ENCODE measurements at regions not wholly inside any gene's neighbourhood (a gene's known extent, or its start where the extent isn't known, plus 50 kb on each side); places are given as distances from the start of the nearest gene placed in this dataset.

DNA sequence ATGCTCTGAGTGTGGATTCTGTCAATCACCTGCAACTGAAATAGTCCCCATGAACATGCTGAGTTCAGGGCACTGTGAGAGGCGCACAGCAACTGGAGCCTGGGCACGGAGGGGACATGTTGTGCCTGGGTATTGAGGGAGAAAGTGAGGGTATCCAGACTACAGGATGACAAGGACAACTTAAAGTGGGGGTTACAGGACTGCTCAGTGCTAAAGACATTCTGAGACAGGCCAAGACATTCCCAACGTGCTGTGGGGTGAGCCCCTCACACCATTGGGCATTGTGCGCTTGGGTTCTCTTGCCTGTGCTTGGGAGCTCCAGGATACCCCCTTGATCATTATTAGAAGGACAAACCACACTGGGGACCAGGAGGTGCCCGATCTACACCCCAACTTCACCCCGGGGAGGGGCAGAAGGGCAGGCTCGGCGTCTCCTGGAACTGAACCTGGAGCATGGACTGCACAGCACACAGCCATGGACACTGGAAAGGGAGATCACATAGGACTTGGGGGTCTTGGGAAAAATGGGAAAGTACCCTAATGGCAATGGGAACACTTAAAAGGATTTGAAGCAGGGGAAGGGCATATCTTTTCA lies 72.5 kb upstream of the HDAC4 start:
- intact Hi-C loops (cut with micrococcal nuclease) = no loop called here
- H3K9me3 Mint-ChIP-seq = no peaks in the 10 kb centered on the region
- no peaks in the 10 kb centered on the region for H3K4me1 Mint-ChIP-seq (ENCODE audit: low read depth)
- no peak overlapping the region for H3K27ac Mint-ChIP-seq
- DNase-seq (ENCODE audit: low spot score) = no peak
- peaks cover 4% of the 10 kb centered on the region for H3K27me3 Mint-ChIP-seq (ENCODE audit: insufficient read depth)
- no peak overlapping the region for H3K4me3 Mint-ChIP-seq
- H3K36me3 Mint-ChIP-seq (ENCODE audit: low read depth) = no peaks in the 10 kb centered on the region

DNA sequence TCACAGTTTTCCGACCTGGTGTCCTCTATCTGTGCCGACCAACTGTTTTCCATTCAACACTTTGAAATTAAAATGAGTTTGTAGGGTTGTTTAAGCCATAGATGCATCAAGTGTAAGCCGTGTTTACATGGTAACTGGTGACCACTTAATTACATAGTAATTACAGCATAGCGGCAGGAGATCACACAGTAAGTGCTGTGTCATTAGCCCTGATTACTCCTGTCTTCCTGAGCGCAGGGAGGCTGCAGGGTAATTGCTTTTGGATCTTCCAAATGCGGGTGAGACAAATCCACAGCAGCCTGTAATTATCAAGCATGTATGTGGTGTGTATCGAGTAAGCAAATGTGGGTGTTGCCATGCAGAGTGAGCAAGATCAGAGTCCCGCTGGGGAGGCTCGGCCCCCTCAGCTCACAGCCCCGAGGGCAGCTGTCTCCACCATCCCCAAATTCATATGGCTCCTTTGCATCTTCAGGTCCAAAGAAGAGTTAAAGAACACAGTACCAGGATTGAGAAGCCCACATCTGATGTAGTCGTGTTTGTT lies 71.5 kb upstream of the HDAC4 start:
- Mint-ChIP-seq H3K4me1 (ENCODE audit: low read depth) (no peaks in the 10 kb centered on the region), H3K4me3 (no peak overlapping the region), H3K36me3 (ENCODE audit: low read depth) (no peaks in the 10 kb centered on the region), H3K9me3 (no peaks in the 10 kb centered on the region), H3K27me3 (ENCODE audit: insufficient read depth) (peaks cover 4% of the 10 kb centered on the region), H3K27ac (no peak overlapping the region)
- no peak for DNase-seq (ENCODE audit: low spot score)
- intact Hi-C loops (cut with micrococcal nuclease) = no loop called here

DNA sequence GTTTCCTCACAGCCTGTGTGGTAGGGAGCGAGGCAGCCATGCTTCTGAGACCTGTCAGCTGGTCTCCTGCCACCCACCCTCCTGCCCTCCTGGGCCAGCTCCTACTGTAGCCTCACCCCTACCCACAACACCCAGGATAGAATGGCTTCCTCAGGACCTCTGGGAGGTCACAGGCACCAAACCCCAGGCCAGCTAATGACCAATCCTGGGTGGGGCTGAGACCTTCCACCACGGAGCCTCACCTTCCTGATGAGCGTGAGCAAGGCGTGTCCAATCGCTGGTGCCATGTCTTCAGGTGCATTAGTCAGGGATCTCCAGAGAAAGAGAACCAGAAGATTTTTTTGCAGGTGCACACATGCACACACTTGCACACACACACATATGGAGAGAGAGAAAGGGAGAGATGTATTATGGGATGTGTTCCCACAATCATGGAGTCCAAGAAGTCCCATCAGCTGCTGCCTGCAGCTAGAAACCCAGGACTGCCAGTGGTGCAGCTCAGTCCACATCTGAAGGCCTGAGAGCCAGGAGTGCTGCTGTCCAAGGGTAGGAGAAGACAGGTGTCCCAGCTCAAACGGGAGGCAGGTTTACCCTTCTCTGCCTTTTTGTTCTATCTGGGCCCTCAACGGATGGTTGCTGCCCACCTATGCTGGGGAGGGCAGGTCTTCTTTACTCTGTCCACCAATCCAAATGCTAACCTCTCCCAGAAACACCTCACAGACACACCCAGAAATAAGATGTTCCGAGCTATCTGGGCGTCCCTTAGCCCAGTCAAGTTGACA lies 70.4 kb upstream of the HDAC4 start:
- Mint-ChIP-seq H3K4me3 (no peak overlapping the region), H3K36me3 (ENCODE audit: low read depth) (no peaks in the 10 kb centered on the region), H3K27me3 (ENCODE audit: insufficient read depth) (peaks cover 4% of the 10 kb centered on the region), H3K9me3 (no peaks in the 10 kb centered on the region), H3K27ac (no peak overlapping the region), H3K4me1 (ENCODE audit: low read depth) (no peaks in the 10 kb centered on the region)
- intact Hi-C loops (cut with micrococcal nuclease) = no loop called here
- DNase-seq (ENCODE audit: low spot score) = no peak

DNA sequence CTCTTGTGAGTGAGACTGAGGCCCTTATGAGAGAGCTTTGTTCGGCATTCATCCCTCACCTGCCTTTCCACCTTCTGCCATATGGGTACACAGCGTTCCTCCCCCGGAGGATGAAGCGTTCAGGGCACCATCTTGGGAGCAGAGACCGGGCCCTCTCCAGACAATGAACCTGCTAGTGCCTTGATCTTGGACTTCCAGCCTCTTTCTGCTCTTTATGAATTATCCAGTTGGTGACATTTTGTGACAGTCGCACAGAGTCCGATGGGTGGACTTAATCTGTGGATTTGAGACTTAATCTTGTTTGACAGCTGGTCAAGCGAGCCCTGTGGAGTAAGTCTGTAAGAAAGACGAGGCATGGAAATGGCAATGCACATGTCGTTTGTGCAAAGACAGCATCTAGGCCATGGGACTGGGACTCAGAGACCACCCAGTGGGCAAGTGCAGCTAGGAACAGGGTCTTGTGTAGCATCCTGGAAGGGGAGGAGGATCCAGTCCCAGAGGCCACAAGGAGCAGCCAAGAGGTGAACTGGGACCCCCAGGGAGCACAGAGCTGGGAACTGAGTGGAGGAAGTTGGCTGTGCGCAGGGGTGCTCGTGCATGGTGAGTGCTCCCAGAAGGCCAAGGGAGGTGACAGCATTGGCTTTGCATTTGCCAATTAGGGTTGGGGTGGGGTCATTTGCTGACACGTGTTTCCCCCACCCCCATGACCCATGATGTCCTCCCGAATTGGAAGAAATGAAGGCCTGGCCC lies 69.5 kb upstream of the HDAC4 start:
- intact Hi-C loops (cut with micrococcal nuclease) = no loop called here
- Mint-ChIP-seq H3K27me3 (ENCODE audit: insufficient read depth) (peaks cover 2% of the 10 kb centered on the region), H3K27ac (no peak overlapping the region), H3K9me3 (no peaks in the 10 kb centered on the region), H3K4me1 (ENCODE audit: low read depth) (no peaks in the 10 kb centered on the region), H3K4me3 (no peak overlapping the region), H3K36me3 (ENCODE audit: low read depth) (no peaks in the 10 kb centered on the region)
- DNase-seq (ENCODE audit: low spot score) = no peak

DNA sequence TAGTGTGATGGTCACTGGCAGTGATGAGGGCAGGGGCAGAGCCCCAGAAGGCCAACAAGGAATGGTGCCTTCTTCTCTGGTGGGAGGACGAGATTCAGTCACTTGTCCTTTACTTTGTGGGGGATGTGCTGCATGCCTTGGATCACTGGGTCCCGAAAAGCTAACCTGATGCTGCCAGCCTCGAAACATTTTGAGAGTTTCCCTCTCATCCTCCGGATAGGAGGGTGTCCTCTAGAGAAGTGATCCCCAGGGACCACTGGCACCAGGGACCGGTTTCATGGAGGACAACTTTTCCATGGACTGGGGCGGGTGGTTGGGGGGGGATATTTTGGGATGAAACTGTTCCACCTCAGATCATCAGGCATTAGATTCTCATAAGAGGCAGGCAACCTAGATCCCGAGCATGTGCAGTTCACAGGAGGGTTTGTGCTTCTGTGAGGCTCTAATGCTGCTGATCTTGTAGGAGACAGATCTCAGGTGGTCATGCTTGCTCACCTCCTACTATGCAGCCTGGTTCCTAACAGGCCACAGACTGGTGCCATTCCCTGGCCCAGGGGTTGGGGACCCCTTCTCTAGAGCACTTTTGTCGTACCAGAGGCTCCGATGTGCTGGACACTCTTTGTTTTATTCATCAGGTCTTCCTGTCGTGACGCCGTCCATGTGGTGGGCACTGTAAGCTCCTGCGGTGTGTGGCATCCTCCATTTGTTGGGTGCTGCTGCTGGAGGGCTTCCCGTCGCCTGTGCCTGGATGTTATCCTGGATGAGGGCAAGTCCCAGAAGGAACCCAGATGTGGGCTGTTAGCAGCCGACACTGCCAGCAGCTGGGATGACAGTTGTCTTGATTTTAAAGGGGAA lies 68.5 kb upstream of the HDAC4 start:
- Mint-ChIP-seq H3K27ac (no peak overlapping the region), H3K36me3 (ENCODE audit: low read depth) (no peaks in the 10 kb centered on the region), H3K27me3 (ENCODE audit: insufficient read depth) (peaks cover 2% of the 10 kb centered on the region), H3K4me1 (ENCODE audit: low read depth) (no peaks in the 10 kb centered on the region), H3K4me3 (no peak overlapping the region), H3K9me3 (no peaks in the 10 kb centered on the region)
- no peak for DNase-seq (ENCODE audit: low spot score)
- intact Hi-C loops (cut with micrococcal nuclease) = no loop called here

DNA sequence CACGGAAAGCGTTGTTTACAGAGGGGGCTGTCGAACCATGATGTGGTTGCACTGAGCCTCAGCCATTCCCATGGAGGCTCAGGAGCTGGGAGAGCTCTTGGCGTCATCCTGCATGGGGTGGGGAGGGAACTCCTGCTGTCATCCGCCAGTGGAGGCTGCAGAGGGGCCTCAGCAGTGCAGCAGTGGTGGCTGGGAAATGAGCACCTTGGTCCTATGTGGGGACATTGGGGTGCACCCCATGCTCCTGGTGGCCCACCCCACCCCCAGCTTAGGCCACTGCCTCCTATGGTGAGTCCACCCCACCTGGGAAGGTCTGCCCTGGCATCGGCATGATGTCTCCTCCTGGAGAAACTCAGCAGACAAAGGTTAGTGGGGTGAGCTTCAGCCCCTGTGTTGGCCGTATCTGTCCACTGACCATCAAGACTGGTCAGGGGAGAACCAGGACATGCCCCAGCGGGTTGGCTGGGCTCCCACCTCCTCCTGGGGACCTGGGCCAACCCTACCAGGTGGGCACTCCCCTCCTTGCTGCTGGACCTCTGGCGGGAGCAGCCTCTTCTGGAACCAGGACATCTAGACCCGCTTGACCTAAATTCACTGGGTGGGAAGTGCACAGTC lies 67.8 kb upstream of the HDAC4 start:
- no peaks in the 10 kb centered on the region for H3K4me1 Mint-ChIP-seq (ENCODE audit: low read depth)
- H3K36me3 Mint-ChIP-seq (ENCODE audit: low read depth) = no peaks in the 10 kb centered on the region
- no peak for DNase-seq (ENCODE audit: low spot score)
- intact Hi-C loops (cut with micrococcal nuclease) = no loop called here
- no peaks in the 10 kb centered on the region for H3K9me3 Mint-ChIP-seq
- H3K4me3 Mint-ChIP-seq = no peak overlapping the region
- H3K27ac Mint-ChIP-seq = no peak overlapping the region
- peaks cover 2% of the 10 kb centered on the region for H3K27me3 Mint-ChIP-seq (ENCODE audit: insufficient read depth)

DNA sequence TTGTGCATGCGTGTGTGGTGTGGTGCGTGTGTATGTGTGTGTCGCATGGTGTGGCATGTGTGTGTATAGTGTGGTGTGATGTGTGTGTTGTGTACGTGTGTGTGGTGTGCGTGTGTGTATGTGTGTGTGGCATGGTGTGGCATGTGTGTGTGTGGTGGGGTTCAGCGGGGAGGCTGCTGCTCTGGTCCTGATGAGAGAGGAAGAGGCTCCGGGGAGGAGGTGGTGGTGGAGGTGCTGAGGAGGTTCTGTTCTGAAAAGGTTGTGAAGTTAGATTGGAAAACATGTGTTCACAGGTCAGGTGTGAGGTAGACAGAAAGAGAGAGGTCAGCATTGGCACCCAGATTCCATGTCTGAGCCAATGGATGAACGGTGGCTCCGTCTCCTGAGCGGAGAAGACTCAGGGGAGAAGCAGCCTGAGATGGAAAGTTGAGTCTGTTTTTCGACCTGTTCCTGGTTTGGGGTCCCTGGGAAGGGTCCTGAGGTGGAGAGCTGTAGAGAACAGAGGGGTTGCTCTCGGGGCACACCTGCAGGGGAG lies 67.2 kb upstream of the HDAC4 start:
- no peak for DNase-seq (ENCODE audit: low spot score)
- Mint-ChIP-seq H3K27ac (no peak overlapping the region), H3K4me3 (no peak overlapping the region), H3K9me3 (no peaks in the 10 kb centered on the region), H3K27me3 (ENCODE audit: insufficient read depth) (peaks cover under 1% of the 10 kb centered on the region), H3K4me1 (ENCODE audit: low read depth) (no peaks in the 10 kb centered on the region), H3K36me3 (ENCODE audit: low read depth) (no peaks in the 10 kb centered on the region)
- intact Hi-C loops (cut with micrococcal nuclease) = no loop called here

DNA sequence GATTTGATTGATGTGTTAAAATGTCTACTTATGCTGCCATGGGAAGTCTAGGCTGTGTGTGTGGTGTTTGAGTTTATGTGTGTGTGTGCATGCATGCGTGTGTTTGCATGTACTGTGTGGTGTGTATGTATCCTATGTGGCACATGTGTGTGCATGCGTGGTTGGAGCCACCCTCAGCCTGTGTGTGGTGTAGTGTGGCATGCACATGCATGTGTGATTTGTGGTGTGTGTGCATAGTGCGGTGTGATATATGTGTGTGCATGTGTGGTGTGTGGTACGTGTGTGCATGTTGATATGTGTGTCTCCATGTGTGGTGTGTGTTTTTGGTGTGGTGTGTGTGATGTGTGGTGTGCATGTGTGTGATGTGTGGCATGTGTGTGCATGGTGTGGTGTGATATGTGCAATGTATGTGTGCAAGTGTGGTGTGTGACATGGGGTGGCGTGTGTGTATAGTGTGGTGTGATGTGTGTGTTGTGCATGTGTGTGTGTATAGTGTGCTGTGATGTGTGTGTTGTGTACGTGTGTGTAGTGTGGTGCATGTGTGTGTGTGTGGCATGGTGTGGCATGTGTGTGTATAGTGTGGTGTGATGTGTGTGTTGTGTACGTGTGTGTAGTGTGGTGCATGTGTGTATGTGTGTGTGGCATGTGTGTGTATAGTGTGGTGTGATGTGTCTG lies 66.6 kb upstream of the HDAC4 start:
- no peak for DNase-seq (ENCODE audit: low spot score)
- intact Hi-C loops (cut with micrococcal nuclease) = no loop called here
- Mint-ChIP-seq H3K36me3 (ENCODE audit: low read depth) (no peaks in the 10 kb centered on the region), H3K9me3 (no peaks in the 10 kb centered on the region), H3K27ac (no peak overlapping the region), H3K27me3 (ENCODE audit: insufficient read depth) (no peaks in the 10 kb centered on the region), H3K4me3 (no peak overlapping the region), H3K4me1 (ENCODE audit: low read depth) (no peaks in the 10 kb centered on the region)

DNA sequence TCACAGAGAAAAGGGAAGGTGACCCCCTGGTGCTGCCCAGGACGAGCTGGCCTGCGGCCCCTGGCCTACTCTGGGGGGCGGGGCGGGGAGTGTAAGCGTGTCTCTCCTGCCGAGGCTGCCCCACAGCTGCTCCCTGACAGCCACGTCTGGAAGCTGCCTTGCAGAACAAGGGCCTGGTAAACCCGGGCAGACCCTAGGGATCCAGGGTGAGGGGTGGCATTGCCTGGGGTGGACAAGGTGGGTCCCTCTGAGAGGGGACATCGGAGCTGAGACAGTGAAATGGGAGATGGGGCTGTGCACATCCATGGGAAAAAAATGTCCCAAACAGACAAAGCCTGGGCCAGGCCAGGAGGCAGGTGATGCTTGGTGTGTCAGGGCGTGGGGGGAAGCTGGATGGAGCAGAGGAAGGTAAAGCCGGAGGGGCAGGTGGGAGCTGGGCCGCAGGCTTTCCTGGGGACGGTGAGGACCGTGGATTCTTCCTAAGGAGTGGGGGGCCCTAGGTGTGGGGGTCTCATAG lies 66.0 kb upstream of the HDAC4 start:
- Mint-ChIP-seq H3K4me3 (no peak overlapping the region), H3K27me3 (ENCODE audit: insufficient read depth) (no peaks in the 10 kb centered on the region), H3K36me3 (ENCODE audit: low read depth) (no peaks in the 10 kb centered on the region), H3K9me3 (no peaks in the 10 kb centered on the region), H3K4me1 (ENCODE audit: low read depth) (no peaks in the 10 kb centered on the region), H3K27ac (no peak overlapping the region)
- DNase-seq (ENCODE audit: low spot score) = no peak
- intact Hi-C loops (cut with micrococcal nuclease) = no loop called here

DNA sequence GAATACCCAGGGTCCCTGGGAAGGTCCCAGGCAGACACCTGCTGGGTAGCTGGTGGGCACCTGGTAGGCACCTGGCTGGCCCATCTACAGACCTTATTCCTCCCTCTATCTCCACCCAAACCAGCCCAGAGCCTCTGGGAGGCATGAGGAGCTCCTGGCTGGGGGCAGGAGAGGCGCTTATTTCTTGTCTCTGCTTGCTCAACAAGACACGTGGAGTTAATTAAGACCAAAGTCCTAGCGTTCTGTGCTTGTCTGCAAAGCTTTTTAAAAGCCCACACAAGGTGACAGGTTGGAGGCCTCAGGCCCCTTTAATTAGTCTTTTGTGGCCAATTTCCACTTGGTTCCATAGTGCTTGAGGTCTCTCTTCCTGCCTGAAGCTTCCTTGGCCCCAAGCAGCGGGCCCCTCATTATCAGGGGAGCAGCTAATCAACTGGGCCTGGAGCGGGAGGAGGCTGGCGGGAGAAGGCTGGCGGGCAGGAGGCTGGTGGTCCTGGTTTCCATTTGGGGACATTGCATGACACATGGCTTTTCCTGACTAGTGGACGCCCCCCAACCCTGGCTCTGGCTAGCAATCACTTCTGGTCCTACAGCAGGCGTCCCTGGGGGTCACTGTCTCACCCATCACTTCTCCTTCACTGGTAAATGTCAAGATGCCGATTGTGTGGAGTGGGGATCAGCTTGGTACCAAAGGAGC lies 65.4 kb upstream of the HDAC4 start:
- DNase-seq (ENCODE audit: low spot score) = no peak
- no peaks in the 10 kb centered on the region for H3K4me1 Mint-ChIP-seq (ENCODE audit: low read depth)
- intact Hi-C loops (cut with micrococcal nuclease) = no loop called here
- H3K4me3 Mint-ChIP-seq = no peak overlapping the region
- no peak overlapping the region for H3K27ac Mint-ChIP-seq
- H3K27me3 Mint-ChIP-seq (ENCODE audit: insufficient read depth) = no peaks in the 10 kb centered on the region
- no peaks in the 10 kb centered on the region for H3K9me3 Mint-ChIP-seq
- H3K36me3 Mint-ChIP-seq (ENCODE audit: low read depth) = no peaks in the 10 kb centered on the region

Measured in activated T-helper 1 cell treated with anti-CD3 and anti-CD28 coated beads, Interleukin-12 subunit alpha, Interleukin-12 subunit beta, Interleukin-2, Interleukin-4 antibody, amounts not matched to agents 30 ng/mL and 10 ng/mL and 1 ng/mL, durations not matched to agents 14 hours and 24 hours and 36 hours (primary cell).